ENCODE measurements at regions not wholly inside any gene's neighbourhood (a gene's known extent, or its start where the extent isn't known, plus 50 kb on each side); places are given as distances from the start of the nearest gene placed in this dataset.

DNA sequence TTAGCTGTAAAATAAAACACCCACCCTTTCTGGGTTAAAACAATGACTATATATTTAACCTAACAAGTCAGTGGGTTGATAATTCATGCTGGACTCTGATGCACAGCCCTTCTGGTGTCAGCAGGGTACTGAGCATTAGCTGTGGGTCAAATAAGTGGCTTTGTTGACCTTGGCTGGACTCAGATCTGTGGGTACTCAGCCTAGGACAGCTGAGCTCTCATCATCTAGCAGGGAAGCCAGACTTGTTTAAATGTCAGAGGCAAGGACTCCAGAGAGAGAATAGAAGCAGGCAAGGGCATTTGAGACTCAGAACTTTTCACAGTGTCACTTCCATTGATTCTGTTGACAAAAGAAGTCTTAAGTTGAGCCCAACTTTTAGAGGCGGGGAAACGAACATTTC, 1063.8 kb upstream of the CDH8 start:
- DNase-seq (ENCODE audit: low read depth) = no peak

DNA sequence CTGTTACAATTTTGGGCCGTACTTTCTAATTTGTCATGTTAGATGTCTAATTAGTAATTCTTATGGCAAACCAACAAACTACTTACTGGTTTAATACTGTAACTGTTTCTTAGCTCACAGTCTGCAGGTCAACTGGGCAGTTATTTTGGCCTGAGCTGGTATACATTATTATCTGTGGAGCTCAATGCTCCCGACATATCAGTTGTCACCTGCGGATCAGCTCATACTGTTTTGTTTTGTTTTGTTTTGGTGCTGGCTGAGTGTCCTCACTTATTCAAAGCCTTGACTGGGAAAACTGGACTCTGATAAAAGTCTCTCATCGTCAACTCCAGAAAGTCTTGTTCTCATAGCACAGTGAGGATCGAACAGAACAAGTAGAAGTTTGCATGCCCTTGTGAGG, 1060.6 kb upstream of the CDH8 start:
- DNase-seq (ENCODE audit: low read depth) = no peak

GRCh38 chr16:63092736-63093135, 1056.5 kb upstream of the CDH8 start:
- DNase-seq (ENCODE audit: low read depth) = no peak

DNA sequence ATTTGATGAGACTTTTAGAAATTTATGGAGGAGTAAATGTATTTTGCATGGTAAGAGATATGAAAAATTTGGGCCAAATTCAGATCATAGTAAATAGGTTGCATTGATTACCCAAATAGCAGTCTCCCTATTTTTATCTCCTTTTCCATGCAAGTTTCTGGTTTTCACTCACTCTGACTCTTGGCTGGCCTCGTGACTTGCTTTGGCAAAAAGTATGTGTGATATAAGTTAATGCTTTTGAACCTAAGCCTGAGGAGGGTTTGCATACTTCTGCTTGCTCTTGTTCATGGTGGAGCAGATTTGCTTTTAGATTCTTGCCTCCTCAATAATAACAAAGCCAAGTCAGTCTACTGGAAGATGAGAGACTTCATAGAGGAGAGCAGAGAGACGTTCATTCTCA, 1045.9 kb upstream of the CDH8 start:
- no peak for DNase-seq (ENCODE audit: low read depth)

GRCh38 chr16:63080746-63081145, 1044.5 kb upstream of the CDH8 start:
- DNase-seq (ENCODE audit: low read depth) = no peak

GRCh38 chr16:63069047-63069446, 1032.8 kb upstream of the CDH8 start:
- no peak for DNase-seq (ENCODE audit: low read depth)

DNA sequence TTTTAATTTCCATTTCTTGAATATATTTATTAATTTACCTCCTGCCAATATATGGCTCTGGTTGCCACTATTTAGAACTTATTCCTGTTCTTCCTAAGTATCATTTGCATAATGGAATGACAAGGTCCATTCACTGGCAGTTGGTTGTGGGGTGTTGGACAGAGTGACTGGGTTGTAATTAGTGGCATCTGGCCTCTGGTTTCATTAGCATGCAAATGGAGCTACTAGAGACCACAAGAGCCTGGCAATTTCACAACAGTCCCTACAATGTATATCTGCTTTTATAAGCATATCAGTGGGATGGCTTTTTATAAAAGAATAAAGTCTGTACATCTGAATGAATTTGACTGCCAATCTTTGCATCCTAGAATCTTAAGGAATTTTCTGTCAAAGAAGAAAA, 1030.9 kb upstream of the CDH8 start:
- no peak for DNase-seq (ENCODE audit: low read depth)

GRCh38 chr16:63066552-63066951, 1030.3 kb upstream of the CDH8 start:
- DNase-seq (ENCODE audit: low read depth) = no peak

DNA sequence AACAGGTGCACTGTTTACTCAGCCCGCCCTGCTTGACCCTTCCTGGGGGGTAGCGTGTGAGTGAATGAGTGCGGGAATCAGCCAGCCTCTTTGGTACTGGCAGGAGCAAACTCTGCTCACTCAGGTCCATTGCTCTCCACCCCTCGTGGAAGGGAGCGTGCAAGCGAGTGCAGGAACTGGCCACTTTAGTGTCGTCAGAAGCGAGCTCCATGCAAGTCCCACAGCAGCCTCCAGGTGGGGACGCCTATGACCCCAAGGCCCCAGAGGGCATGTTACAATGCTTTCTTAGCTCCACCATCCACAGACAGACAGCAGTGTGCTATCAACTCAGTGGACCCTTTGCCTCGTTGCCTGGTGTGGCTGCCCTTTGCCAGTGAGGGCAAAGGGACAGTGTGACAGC, 1025.1 kb upstream of the CDH8 start:
- DNase-seq (ENCODE audit: low read depth) = no peak

GRCh38 chr16:63059676-63060075, 1023.4 kb upstream of the CDH8 start:
- DNase-seq (ENCODE audit: low read depth) = no peak

- DNase-seq (ENCODE audit: low read depth) = no peak
These were observed 1021.1 kb upstream of the CDH8 start for GRCh38 chr16:63057341-63057740.

DNA sequence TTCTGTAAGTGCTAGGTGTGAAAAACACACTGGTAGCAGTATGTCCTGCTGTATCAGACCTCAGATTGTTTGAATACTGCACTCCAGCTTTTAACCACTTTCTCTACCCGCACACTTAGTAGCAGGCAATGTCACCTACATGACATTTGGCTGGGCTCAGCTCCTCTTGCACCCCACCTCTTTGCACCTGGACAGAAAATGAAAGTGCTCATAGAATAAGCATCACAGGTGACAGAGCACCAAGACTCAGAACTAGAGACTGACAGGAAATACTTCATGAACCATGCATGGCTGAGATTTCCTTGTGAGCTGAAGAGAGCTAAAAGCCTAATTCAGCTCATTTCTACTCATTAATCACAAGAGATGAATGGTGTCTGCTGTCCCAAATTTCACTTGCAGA, 1014.2 kb upstream of the CDH8 start:
- DNase-seq (ENCODE audit: low read depth) = no peak

DNA sequence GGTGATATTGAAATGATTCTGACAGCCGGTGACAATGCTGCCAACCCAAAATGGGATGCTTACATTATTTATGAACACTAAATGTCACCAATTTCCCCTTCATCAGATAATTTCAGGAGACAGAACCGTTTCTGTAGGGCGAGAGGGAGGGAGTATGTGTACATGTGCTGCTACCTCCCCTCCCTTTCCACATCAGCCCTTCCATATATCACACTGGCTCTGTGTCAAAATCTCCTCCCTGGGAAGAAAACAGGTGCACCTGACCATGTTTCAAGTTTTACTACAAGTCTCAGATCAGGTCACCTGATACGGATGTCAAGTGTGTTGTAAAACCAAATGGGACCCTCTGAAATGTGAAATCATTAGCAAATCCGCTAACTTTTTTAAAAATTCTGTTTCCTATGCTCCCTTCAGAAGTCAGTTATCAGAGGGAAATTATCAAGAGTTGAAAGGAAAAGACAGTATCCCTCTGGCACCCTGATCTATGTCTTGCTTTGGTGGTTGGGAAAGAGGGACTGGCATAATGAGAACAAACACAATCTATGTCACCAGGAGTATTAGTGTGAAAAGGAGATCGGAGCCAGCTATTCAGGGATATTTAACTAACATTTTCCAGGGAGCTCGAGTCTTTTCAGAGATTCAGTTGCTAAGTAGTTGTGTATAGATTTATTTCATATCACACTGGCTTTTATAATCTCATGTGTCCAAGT, 1002.3 kb upstream of the CDH8 start:
- DNase-seq (ENCODE audit: low read depth) = no peak

DNA sequence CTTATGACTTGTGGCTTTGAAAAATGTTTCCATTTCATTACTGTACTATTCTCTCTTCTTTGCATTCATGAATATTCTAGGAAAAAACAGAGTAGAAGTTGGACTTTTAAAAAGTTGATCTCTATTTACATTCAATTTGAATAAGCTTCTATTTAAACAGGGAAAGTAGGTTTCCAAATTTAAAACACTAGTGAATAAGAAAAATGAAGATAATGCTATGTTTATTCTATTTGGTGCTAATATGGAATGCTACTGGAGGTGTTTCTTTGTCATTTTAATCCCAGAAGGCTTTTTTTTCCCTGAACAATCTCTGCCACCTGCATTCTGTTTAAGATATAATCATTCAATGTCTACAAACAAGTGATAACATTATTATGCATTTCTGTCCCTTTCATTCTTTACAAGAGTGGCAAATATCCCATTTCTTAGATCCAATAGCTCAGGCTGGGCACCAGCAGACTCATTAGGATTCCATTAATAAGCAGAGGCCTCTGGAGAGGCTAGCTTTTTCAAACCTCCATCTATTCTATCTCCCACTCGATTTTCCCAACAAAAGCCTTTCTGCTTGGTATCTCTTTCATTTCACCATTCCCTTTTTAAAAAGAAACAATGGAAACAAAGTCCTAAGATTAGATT, 1001.6 kb upstream of the CDH8 start:
- no peak for DNase-seq (ENCODE audit: low read depth)

- no peak for DNase-seq (ENCODE audit: low read depth)
These were observed 982.5 kb upstream of the CDH8 start for GRCh38 chr16:63018581-63019223.

- DNase-seq (ENCODE audit: low read depth) = no peak
These were observed 972.5 kb upstream of the CDH8 start for GRCh38 chr16:63008688-63009087.

GRCh38 chr16:63005356-63005755, 969.1 kb upstream of the CDH8 start:
- DNase-seq (ENCODE audit: low read depth) = no peak

GRCh38 chr16:62989480-62989879, 953.2 kb upstream of the CDH8 start:
- DNase-seq (ENCODE audit: low read depth) = no peak

- DNase-seq (ENCODE audit: low read depth) = no peak
These were observed 949.5 kb upstream of the CDH8 start for GRCh38 chr16:62985722-62986121.

DNA sequence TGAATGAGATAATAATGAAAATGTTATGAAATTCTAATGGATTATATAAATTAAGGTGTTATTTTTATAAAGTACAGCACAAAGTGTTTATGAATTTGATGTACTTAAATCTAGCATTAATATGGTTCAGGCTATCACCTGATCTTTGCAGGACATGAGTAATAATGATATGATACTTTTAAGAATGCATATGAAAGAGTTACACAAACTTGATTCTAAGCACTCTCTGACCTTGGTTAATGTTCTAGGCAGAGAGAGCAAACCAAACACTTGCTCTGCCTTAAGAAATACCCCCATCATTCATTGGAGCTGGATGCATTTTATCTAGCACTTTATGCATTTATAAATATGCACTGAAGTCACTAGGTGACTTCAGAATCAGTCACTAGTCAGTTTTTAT, 942.2 kb upstream of the CDH8 start:
- DNase-seq (ENCODE audit: low read depth) = no peak

DNA sequence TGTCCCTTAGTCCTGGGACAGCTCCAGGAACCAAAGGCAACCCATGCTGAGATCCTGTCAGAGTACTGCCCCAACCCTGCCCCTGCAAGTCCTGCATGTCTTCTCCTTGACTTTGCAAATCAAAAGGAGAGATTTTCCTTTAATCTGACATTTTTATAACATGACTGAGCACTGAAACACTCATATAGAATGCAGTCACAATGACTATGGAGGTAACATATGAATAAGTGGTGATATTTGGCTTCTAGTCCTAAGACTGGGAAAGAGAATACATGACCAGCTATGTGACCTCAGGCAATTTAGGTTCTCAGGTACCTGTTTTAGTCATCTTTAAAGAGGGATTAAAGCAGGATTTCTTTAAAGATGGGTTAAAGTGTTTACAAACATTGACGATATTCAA, 941.6 kb upstream of the CDH8 start:
- DNase-seq (ENCODE audit: low read depth) = no peak

DNA sequence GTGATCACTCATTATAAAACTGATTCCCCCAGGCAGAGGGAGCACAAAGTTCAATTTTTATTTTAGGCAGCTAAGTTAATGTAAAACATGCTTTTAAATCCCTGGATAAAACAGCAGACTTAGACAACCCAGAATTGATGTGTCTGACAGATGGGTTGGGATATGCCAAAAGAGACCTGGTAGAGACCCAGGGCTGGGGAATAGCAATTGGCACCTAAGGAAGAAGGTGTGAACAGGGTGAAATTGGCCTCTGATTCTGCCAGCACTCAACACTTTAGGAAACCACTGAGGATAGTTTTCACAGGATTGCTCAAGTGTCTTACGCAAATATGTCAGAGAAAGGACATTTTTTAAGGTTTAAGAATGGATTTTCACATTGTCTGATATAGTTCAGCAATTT, 938.2 kb upstream of the CDH8 start:
- no peak for DNase-seq (ENCODE audit: low read depth)

GRCh38 chr16:62970851-62971250, 934.6 kb upstream of the CDH8 start:
- no peak for DNase-seq (ENCODE audit: low read depth)
